ENCODE measurements at regions not wholly inside any gene's neighbourhood (a gene's known extent, or its start where the extent isn't known, plus 50 kb on each side); places are given as distances from the start of the nearest gene placed in this dataset.
"Not testable (repeated sequence)": the region's sequence is repeated elsewhere in the genome, so short reads cannot be mapped to it uniquely, and the experiment has no call there.

GRCh38 chr12:22803725-22804124 is 178.8 kb downstream of the ETNK1 start:
- no peak for DNase-seq

GRCh38 chr12:22808860-22809259 is 183.9 kb downstream of the ETNK1 start:
- ATAC-seq (no peak), DNase-seq (no peak)
- intact Hi-C loops (cut with DNase I) = no loop called here

More at GRCh38 chr12:22803725-22804124, 178.8 kb downstream of the ETNK1 start:
- ATAC-seq = no peak
- intact Hi-C loops (cut with DNase I) = no loop called here

GRCh38 chr12:22810036-22810435 is 185.1 kb downstream of the ETNK1 start:
- no peak for DNase-seq
- ATAC-seq = no peak
- intact Hi-C loops (cut with DNase I) = no loop called here

- no peak for DNase-seq
- intact Hi-C loops (cut with DNase I) = no loop called here
- no peak for ATAC-seq
Observed at GRCh38 chr12:22812531-22812930, 187.6 kb downstream of the ETNK1 start.

GRCh38 chr12:22821985-22822384 is 197.0 kb downstream of the ETNK1 start:
- no peak for ATAC-seq
- no peak for DNase-seq
- intact Hi-C loops (cut with DNase I) = no loop called here

GRCh38 chr12:22826026-22826425 is 201.1 kb downstream of the ETNK1 start:
- DNase-seq = no peak
- intact Hi-C loops (cut with DNase I) = no loop called here
- ATAC-seq = no peak

- intact Hi-C loops (cut with DNase I); ATAC-seq: not testable (repeated sequence)
Observed at GRCh38 chr12:22826446-22826981, 201.5 kb downstream of the ETNK1 start.

GRCh38 chr12:22828066-22828465 is 203.1 kb downstream of the ETNK1 start:
- ATAC-seq (no peak), DNase-seq (no peak)
- intact Hi-C loops (cut with DNase I) = no loop called here

More at GRCh38 chr12:22826446-22826981, 201.5 kb downstream of the ETNK1 start:
- DNase-seq = not testable (repeated sequence)

GRCh38 chr12:22835431-22835830 is 210.5 kb downstream of the ETNK1 start:
- DNase-seq (no peak), ATAC-seq (no peak)
- intact Hi-C loops (cut with DNase I) = no loop called here

- intact Hi-C loops (cut with DNase I) = loop anchor here in 1 of 2 donors (10.0 kb wide), 3 partner anchors 125 to 1925 kb away; no protein-coding TSS in a partner anchor
- DNase-seq (no peak), ATAC-seq (no peak)
Observed at GRCh38 chr12:22850185-22850584, 225.2 kb downstream of the ETNK1 start.

- ATAC-seq = no peak
- no peak for DNase-seq
- intact Hi-C loops (cut with DNase I) = loop anchor here in 1 of 2 donors (10.0 kb wide), 3 partner anchors 123 to 1923 kb away; no protein-coding TSS in a partner anchor
Observed at GRCh38 chr12:22851532-22851931, 226.6 kb downstream of the ETNK1 start.

- no peak for DNase-seq
- ATAC-seq = no peak
- intact Hi-C loops (cut with DNase I) = loop anchor here in 1 of 2 donors (5.0 to 10.0 kb wide), 4 partner anchors 119 to 1919 kb away; no protein-coding TSS in a partner anchor
Observed at GRCh38 chr12:22855456-22855855, 230.5 kb downstream of the ETNK1 start.

- intact Hi-C loops (cut with DNase I) = loop anchor here in 1 of 2 donors (5.0 to 10.0 kb wide), 4 partner anchors 119 to 1919 kb away; no protein-coding TSS in a partner anchor
- DNase-seq (no peak), ATAC-seq (no peak)
Observed at GRCh38 chr12:22856178-22856577, 231.2 kb downstream of the ETNK1 start.

GRCh38 chr12:22858849-22859570 is 234.0 kb downstream of the ETNK1 start:
- ATAC-seq (peak; percentile 44 to 83), DNase-seq (no peak)
- intact Hi-C loops (cut with DNase I) = loop anchor here in 1 of 2 donors (5.0 to 10.0 kb wide), 4 partner anchors 116 to 1916 kb away; no protein-coding TSS in a partner anchor

GRCh38 chr12:22860926-22861325 is 236.0 kb downstream of the ETNK1 start:
- intact Hi-C loops (cut with DNase I) = no loop called here
- DNase-seq = no peak
- no peak for ATAC-seq

GRCh38 chr12:22865822-22866221 is 240.9 kb downstream of the ETNK1 start:
- DNase-seq (no peak), ATAC-seq (no peak)
- intact Hi-C loops (cut with DNase I) = no loop called here

GRCh38 chr12:22866406-22866805 is 241.4 kb downstream of the ETNK1 start:
- DNase-seq (no peak), ATAC-seq (no peak)
- intact Hi-C loops (cut with DNase I) = no loop called here

- ATAC-seq = no peak
- intact Hi-C loops (cut with DNase I) = no loop called here
- DNase-seq = no peak
Observed at GRCh38 chr12:22874151-22874550, 249.2 kb downstream of the ETNK1 start.

GRCh38 chr12:22876262-22876661 is 251.3 kb downstream of the ETNK1 start:
- DNase-seq = no peak
- no peak for ATAC-seq
- intact Hi-C loops (cut with DNase I) = no loop called here

- DNase-seq = no peak
- no peak for ATAC-seq
- intact Hi-C loops (cut with DNase I) = no loop called here
Observed at GRCh38 chr12:22879203-22879602, 254.2 kb downstream of the ETNK1 start.

- ATAC-seq (no peak), DNase-seq (no peak)
- intact Hi-C loops (cut with DNase I) = no loop called here
Observed at GRCh38 chr12:22880331-22880730, 255.4 kb downstream of the ETNK1 start.

Measured in left cardiac atrium (tissue), 4 donors.